ENCODE measurements at regions not wholly inside any gene's neighbourhood (a gene's known extent, or its start where the extent isn't known, plus 50 kb on each side); places are given as distances from the start of the nearest gene placed in this dataset.
A peak's percentile ranks its signal among the peaks of the same experiment; 100 is the strongest.

DNA sequence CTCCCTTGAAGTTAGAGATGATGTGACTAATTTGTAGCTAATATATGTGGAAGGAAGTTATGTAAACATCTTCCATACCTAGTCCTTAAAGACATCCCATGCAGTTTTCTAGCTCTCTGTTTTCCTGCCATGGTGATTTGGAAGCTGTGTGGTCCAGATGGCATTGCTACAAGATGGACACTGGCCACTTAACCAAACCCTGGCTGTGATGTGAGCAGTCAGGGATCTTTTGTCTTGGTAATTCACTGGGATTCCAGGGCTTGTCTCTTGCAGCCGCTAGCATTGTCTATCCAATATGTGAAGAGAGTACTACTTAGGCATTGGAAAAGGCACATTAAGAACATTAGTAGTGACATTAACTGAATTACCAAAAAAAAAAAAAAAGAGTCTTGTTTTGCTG, 139.9 kb upstream of the DOCK10 start:
- ATAC-seq (peak; percentile 96), DNase-seq (ENCODE audit: low spot score) (peak; percentile 36)
- H3K4me1 Mint-ChIP-seq: peaks cover 22% of the 10 kb centered on the region
- H3K4me3 Mint-ChIP-seq: peak overlapping the region; percentile 6; the same call in 1 of the 2 replicates
- peaks cover 8% of the 10 kb centered on the region for H3K9me3 Mint-ChIP-seq
- H3K27me3 Mint-ChIP-seq (ENCODE audit: low read depth): no peaks in the 10 kb centered on the region; the same call in 1 of the 2 replicates
- ChIA-PET CTCF (interaction anchor here (0.7 kb wide), 1 partner anchor 103 kb away, joined by 4 read pairs; no protein-coding TSS in a partner anchor), POLR2A (interaction anchor here (0.7 kb wide), 2 partner anchors 18 to 28 kb away, joined by 3 to 5 read pairs; no protein-coding TSS in a partner anchor)
- no peak for TF ChIP-seq ZNF138 (CRISPR knock-in tag; conservative IDR thresholded peaks at IDR 0.05)
- peak; percentile 90; the same call in 1 of the 2 replicates for TF ChIP-seq TEAD1 (CRISPR knock-in tag; IDR thresholded peaks at IDR 0.05)
- no peaks in the 10 kb centered on the region for H3K36me3 Mint-ChIP-seq
- peak overlapping the region; percentile 18 for H3K27ac Mint-ChIP-seq

DNA sequence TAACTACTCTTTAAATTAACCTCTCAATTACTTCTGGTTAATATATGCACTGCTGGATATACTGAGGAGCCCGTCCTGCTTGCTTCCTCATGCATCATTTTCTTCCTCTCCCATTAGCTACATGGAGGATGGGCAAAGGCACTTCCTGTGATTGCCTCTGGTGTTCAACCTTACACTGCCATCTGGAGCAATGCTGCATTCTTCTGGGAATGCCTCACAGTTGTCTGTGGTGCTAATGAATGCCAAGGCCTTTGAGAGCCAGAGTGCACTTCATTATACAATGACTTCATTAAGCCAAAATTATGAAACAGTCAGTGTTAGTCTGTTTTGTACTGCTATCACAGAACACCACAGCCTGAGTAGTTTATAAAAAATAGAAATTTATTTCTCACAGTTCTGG, 134.8 kb upstream of the DOCK10 start:
- DNase-seq (ENCODE audit: low spot score) (no peak), ATAC-seq (no peak)
- no peak overlapping the region for H3K4me3 Mint-ChIP-seq
- H3K36me3 Mint-ChIP-seq: no peaks in the 10 kb centered on the region
- H3K27ac Mint-ChIP-seq: no peak overlapping the region
- peaks cover 13% of the 10 kb centered on the region for H3K4me1 Mint-ChIP-seq
- ChIA-PET POLR2A (no interaction called here), CTCF (no interaction called here)
- H3K9me3 Mint-ChIP-seq: peaks cover 8% of the 10 kb centered on the region
- H3K27me3 Mint-ChIP-seq (ENCODE audit: low read depth): no peaks in the 10 kb centered on the region
- TF ChIP-seq NR1H2 (CRISPR knock-in tag; IDR thresholded peaks at IDR 0.05): no peak
- no peak for TF ChIP-seq CREM (CRISPR knock-in tag; IDR thresholded peaks at IDR 0.05)
- no peak for TF ChIP-seq TEAD4 (CRISPR knock-in tag; IDR thresholded peaks at IDR 0.05)
- TF ChIP-seq, protein P1, sequence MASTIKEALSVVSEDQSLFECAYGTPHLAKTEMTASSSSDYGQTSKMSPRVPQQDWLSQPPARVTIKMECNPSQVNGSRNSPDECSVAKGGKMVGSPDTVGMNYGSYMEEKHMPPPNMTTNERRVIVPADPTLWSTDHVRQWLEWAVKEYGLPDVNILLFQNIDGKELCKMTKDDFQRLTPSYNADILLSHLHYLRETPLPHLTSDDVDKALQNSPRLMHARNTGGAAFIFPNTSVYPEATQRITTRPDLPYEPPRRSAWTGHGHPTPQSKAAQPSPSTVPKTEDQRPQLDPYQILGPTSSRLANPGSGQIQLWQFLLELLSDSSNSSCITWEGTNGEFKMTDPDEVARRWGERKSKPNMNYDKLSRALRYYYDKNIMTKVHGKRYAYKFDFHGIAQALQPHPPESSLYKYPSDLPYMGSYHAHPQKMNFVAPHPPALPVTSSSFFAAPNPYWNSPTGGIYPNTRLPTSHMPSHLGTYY (CRISPR knock-in tag; IDR thresholded peaks at IDR 0.05): no peak
- TF ChIP-seq, protein P2, sequence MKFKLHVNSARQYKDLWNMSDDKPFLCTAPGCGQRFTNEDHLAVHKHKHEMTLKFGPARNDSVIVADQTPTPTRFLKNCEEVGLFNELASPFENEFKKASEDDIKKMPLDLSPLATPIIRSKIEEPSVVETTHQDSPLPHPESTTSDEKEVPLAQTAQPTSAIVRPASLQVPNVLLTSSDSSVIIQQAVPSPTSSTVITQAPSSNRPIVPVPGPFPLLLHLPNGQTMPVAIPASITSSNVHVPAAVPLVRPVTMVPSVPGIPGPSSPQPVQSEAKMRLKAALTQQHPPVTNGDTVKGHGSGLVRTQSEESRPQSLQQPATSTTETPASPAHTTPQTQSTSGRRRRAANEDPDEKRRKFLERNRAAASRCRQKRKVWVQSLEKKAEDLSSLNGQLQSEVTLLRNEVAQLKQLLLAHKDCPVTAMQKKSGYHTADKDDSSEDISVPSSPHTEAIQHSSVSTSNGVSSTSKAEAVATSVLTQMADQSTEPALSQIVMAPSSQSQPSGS (CRISPR knock-in tag; IDR thresholded peaks at IDR 0.05; ENCODE audit: borderline replicate concordance, low read depth): no peak
- TF ChIP-seq ZNF281 (CRISPR knock-in tag; IDR thresholded peaks at IDR 0.05): no peak
- TF ChIP-seq CDX4 (CRISPR knock-in tag; IDR thresholded peaks at IDR 0.05; ENCODE audit: borderline replicate concordance): no peak
- no peak for TF ChIP-seq NFE2L1 (CRISPR knock-in tag; IDR thresholded peaks at IDR 0.05)

GRCh38 chr2:225173909-225174308, 131.6 kb upstream of the DOCK10 start:
- TF ChIP-seq ZSCAN18 (CRISPR knock-in tag; IDR thresholded peaks at IDR 0.05) (no peak), ZBTB43 (CRISPR knock-in tag; IDR thresholded peaks at IDR 0.05) (no peak), USF1 (CRISPR knock-in tag; IDR thresholded peaks at IDR 0.05) (no peak), ZNF138 (CRISPR knock-in tag; conservative IDR thresholded peaks at IDR 0.05) (no peak), ZBTB21 (CRISPR knock-in tag; IDR thresholded peaks at IDR 0.05; ENCODE audit: borderline replicate concordance) (no peak)
- ChIA-PET POLR2A (no interaction called here), CTCF (no interaction called here)
- no peaks in the 10 kb centered on the region for H3K36me3 Mint-ChIP-seq
- no peaks in the 10 kb centered on the region for H3K27me3 Mint-ChIP-seq (ENCODE audit: low read depth)
- ATAC-seq: no peak
- DNase-seq (ENCODE audit: low spot score): no peak
- H3K4me1 Mint-ChIP-seq: peaks cover 5% of the 10 kb centered on the region
- no peak overlapping the region for H3K4me3 Mint-ChIP-seq
- no peak overlapping the region for H3K27ac Mint-ChIP-seq
- H3K9me3 Mint-ChIP-seq: peaks cover 8% of the 10 kb centered on the region

Data from WTC11 (cell line).